IMR-90 (cell line): ENCODE measurements at regions not wholly inside any gene's neighbourhood (a gene's known extent, or its start where the extent isn't known, plus 50 kb on each side); places are given as distances from the start of the nearest gene placed in this dataset.

ENCODE experiments used
- ATAC-seq: fragments of 200-7000 bp; cut with Tn5 transposase; 2 replicates; pipeline ENCODE4 v1.9.1; 2020; ENCODE audit warnings: low read depth, mild to moderate bottlenecking, moderate library complexity
- BruUV-seq: library from RNA; stranded (reverse); fragments of 400-500 nt; replicated peaks from 2 replicates; lab custom pipeline; 2021; lab: Mats Ljungman, UMichigan
- CTCF ChIA-PET: fragments of 300-600 bp; formaldehyde crosslinking; extraction: SDS; loops from one replicate; lab custom pipeline; 2021; ENCODE audit warnings: antibody characterized with exemption; lab: Yijun Ruan, JAX
- POLR2A ChIA-PET: fragments of 300-600 bp; sonication (Branson Sonifier 250); formaldehyde crosslinking; loops from one replicate; lab custom pipeline; 2022; ENCODE audit warnings: antibody characterized with exemption; ENCODE audit not compliant: unreplicated experiment; lab: Charles Lee
- DNase-seq: peaks from one replicate; pipeline ENCODE4 v3.0.0; 2013
- H2AFZ ChIP-seq: replicated peaks from 2 replicates; pipeline ENCODE3; 2013; ENCODE audit warnings: low read length, mild to moderate bottlenecking; ENCODE audit not compliant: poor library complexity
- H2AK5ac ChIP-seq: 2 replicates; pipeline ENCODE4 v1.6.1; 2013; ENCODE audit warnings: low read depth, low read length, inconsistent platforms
- H2AK9ac ChIP-seq: replicated peaks from 2 replicates; pipeline ENCODE3; 2013; ENCODE audit warnings: mild to moderate bottlenecking, low read depth, low read length, moderate library complexity; ENCODE audit not compliant: poor library complexity
- H2BK120ac ChIP-seq: 2 replicates; pipeline ENCODE4 v1.6.1; 2013; ENCODE audit warnings: low read depth, low read length, inconsistent platforms
- H2BK15ac ChIP-seq: 3 replicates; pipeline ENCODE4 v1.6.1; 2013; ENCODE audit warnings: low read depth, low read length, inconsistent platforms
- H2BK20ac ChIP-seq: 2 replicates; pipeline ENCODE4 v1.6.1; 2013; ENCODE audit warnings: low read depth, mild to moderate bottlenecking, inconsistent platforms, low read length, moderate library complexity
- H2BK5ac ChIP-seq: 2 replicates; pipeline ENCODE4 v1.6.1; 2013; ENCODE audit warnings: mild to moderate bottlenecking, low read depth, low read length, inconsistent platforms; ENCODE audit not compliant: poor library complexity, severe bottlenecking
- H3K14ac ChIP-seq: replicated peaks from 2 replicates; pipeline ENCODE4 v1.6.1; 2013; ENCODE audit warnings: low read depth, low read length, inconsistent platforms
- H3K18ac ChIP-seq: 2 replicates; pipeline ENCODE4 v1.6.1; 2013; ENCODE audit warnings: low read depth, low read length, control low read depth
- H3K23ac ChIP-seq: 2 replicates; pipeline ENCODE4 v1.6.1; 2013; ENCODE audit warnings: low read depth, low read length, inconsistent platforms
- H3K27ac ChIP-seq: 2 replicates; pipeline ENCODE4 v1.5.1; 2013; ENCODE audit warnings: mild to moderate bottlenecking, control low read depth, low read length; ENCODE audit not compliant: insufficient read depth
- H3K27me3 ChIP-seq: 2 replicates; pipeline ENCODE4 v1.6.1; 2013; ENCODE audit warnings: low read length; ENCODE audit not compliant: control insufficient read depth, insufficient read depth
- H3K36me3 ChIP-seq: 2 replicates; pipeline ENCODE4 v1.6.1; 2013; ENCODE audit warnings: low read length, mixed read lengths; ENCODE audit not compliant: control insufficient read depth, insufficient read depth
- H3K4ac ChIP-seq: 2 replicates; pipeline ENCODE4 v1.6.1; 2013; ENCODE audit warnings: low read depth, low read length, inconsistent platforms
- H3K4me1 ChIP-seq: 2 replicates; pipeline ENCODE4 v1.6.1; 2013; ENCODE audit warnings: low read length, mixed read lengths; ENCODE audit not compliant: control insufficient read depth, insufficient read depth
- H3K4me2 ChIP-seq: 2 replicates; pipeline ENCODE4 v1.6.1; 2013; ENCODE audit warnings: low read depth, mild to moderate bottlenecking, control low read depth, low read length, moderate library complexity
- H3K4me3 ChIP-seq: 2 replicates; pipeline ENCODE4 v1.5.1; 2013; ENCODE audit warnings: low read depth, mild to moderate bottlenecking, control low read depth, low read length, moderate library complexity; ENCODE audit not compliant: insufficient read depth
- H3K56ac ChIP-seq: 2 replicates; pipeline ENCODE4 v1.6.1; 2013; ENCODE audit warnings: low read length, inconsistent platforms; ENCODE audit not compliant: insufficient read depth; ENCODE audit errors: extremely low read depth
- H3K79me1 ChIP-seq, 2 experiments: 2 replicates each; pipeline ENCODE4 v1.6.1; 2013; ENCODE audit warnings: low read length in 2 of 2, inconsistent platforms in 1 of 2, low read depth in 1 of 2
- H3K9ac ChIP-seq: 2 replicates; pipeline ENCODE4 v1.6.1; 2013; ENCODE audit warnings: low read depth, low read length, control low read depth
- H3K9me1 ChIP-seq: 2 replicates; pipeline ENCODE4 v1.6.1; 2013; ENCODE audit warnings: low read length, inconsistent platforms; ENCODE audit not compliant: insufficient read depth
- H3K9me3 ChIP-seq: 2 replicates; pipeline ENCODE4 v1.6.1; 2013; ENCODE audit warnings: low read length; ENCODE audit not compliant: control insufficient read depth, insufficient read depth
- H4K20me1 ChIP-seq: 2 replicates; pipeline ENCODE4 v1.6.1; 2013; ENCODE audit warnings: low read length, inconsistent platforms; ENCODE audit not compliant: insufficient read depth
- H4K5ac ChIP-seq: 2 replicates; pipeline ENCODE4 v1.6.1; 2013; ENCODE audit warnings: mild to moderate bottlenecking, low read depth, low read length, control low read depth
- H4K8ac ChIP-seq, 2 experiments: 2 replicates each; pipeline ENCODE4 v1.6.1; 2013; ENCODE audit warnings: low read depth in 2 of 2, low read length in 2 of 2, control low read depth in 1 of 2, inconsistent platforms in 1 of 2
- H4K91ac ChIP-seq: 2 replicates; pipeline ENCODE4 v1.6.1; 2013; ENCODE audit warnings: low read depth, low read length, inconsistent platforms; ENCODE audit not compliant: insufficient read depth
- CEBPB ChIP-seq: IDR thresholded peaks from 2 replicates; pipeline ENCODE4 v1.6.1; 2012; ENCODE audit warnings: low read depth, low read length, improper control_type of control experiment
- CHD1 ChIP-seq: IDR thresholded peaks from 2 replicates; pipeline ENCODE4 v1.6.1; 2012; ENCODE audit warnings: low read depth, low read length, improper control_type of control experiment
- FOS ChIP-seq: fragments of 150-350 bp; IDR thresholded peaks from 2 replicates; pipeline ENCODE4 v1.6.1; 2016; ENCODE audit warnings: low read depth, low read length
- MAZ ChIP-seq: IDR thresholded peaks from 2 replicates; pipeline ENCODE4 v1.6.1; 2012; ENCODE audit warnings: low read depth, mild to moderate bottlenecking, low read length, improper control_type of control experiment, moderate library complexity, borderline replicate concordance
- MXI1 ChIP-seq: IDR thresholded peaks from 2 replicates; pipeline ENCODE4 v1.6.1; 2012; ENCODE audit warnings: low read depth, mild to moderate bottlenecking, low read length, moderate library complexity, borderline replicate concordance
- POLR2A ChIP-seq: IDR thresholded peaks from 2 replicates; pipeline ENCODE4 v1.6.1; 2012; ENCODE audit warnings: mild to moderate bottlenecking, low read depth, low read length
- RAD21 ChIP-seq: IDR thresholded peaks from 2 replicates; pipeline ENCODE4 v1.6.1; 2012; ENCODE audit warnings: low read length, improper control_type of control experiment
- RCOR1 ChIP-seq: IDR thresholded peaks from 2 replicates; pipeline ENCODE4 v1.6.1; 2012; ENCODE audit warnings: mild to moderate bottlenecking, low read length, improper control_type of control experiment; ENCODE audit not compliant: insufficient replicate concordance
- RFX5 ChIP-seq: IDR thresholded peaks from 2 replicates; pipeline ENCODE4 v1.8.0; 2012; ENCODE audit warnings: low read depth, mild to moderate bottlenecking, low read length, moderate library complexity
- SMC3 ChIP-seq: fragments of 150-350 bp; IDR thresholded peaks from 2 replicates; pipeline ENCODE4 v1.6.1; 2016; ENCODE audit warnings: low read depth, mild to moderate bottlenecking, antibody characterized with exemption, low read length, moderate library complexity
- WGBS, 2 experiments: methylation state at CpG; one replicate each; pipeline versions ENCODE4 v1.1.5 to v1.1.7; 2013; ENCODE audit warnings: missing lambda C conversion rate in 2 of 2; ENCODE audit not compliant: insufficient read length in 1 of 2; ENCODE audit errors: extremely low coverage in 2 of 2; 5-methylcytosine and 5-hydroxymethylcytosine counted together
- dilution Hi-C: fragments of 300-500 bp; cut with HindIII; formaldehyde crosslinking; loops from one replicate; pipeline ENCODE4 v1.14.3; 2018; ENCODE audit warnings: low sequenced_read_pairs; ENCODE audit not compliant: unreplicated experiment
- in situ Hi-C: fragments of 300-500 bp; cut with MboI; formaldehyde crosslinking; loops from 3 replicates; pipeline ENCODE4 v1.14.3; 2019; ENCODE audit warnings: low sequenced_read_pairs, inconsistent platforms, mixed read lengths
- intact Hi-C: fragments of 100-400 bp; cut with micrococcal nuclease; formaldehyde crosslinking; loops from 2 replicates; pipeline ENCODE4 v1.10.0; 2022
- TF ChIP-seq, protein P1 (sequence below): fragments of 150-350 bp; IDR thresholded peaks from 2 replicates; pipeline ENCODE4 v1.6.1; 2016; ENCODE audit warnings: low read depth, mild to moderate bottlenecking, low read length, moderate library complexity, borderline replicate concordance
- TF ChIP-seq, protein P2 (sequence below): conservative IDR thresholded peaks from 2 replicates; pipeline ENCODE4 v1.5.1; 2012; ENCODE audit warnings: mild to moderate bottlenecking, low read depth, low read length, improper control_type of control experiment

DNA sequence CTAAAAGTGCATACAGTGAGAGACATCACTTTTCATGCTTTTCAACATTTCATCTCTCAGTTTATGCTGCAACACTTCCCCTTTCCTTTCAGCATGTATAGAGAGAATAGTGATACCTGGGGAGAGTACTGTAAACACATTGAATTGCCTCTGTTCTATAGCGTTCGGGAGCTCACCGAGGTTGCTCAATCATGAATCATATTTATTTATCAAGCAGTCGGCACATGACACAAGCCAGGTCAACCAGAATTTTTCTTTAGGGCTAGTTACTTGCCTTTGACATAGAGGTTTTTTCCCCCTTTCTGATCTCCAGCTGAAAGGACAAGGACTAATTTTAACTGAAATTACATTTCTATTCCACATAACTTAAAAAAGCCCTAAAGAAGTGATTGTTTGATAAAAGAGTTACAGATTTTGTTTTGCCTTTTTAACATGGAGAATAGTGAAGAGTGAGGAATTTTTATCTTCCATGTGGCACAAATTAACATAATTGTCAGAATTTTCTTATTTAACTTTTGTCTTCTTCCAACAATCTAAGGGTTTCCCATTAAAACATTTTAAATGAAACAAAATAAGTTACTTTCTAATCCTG lies 690.9 kb upstream of the TMEFF2 start:
- Histone ChIP-seq H3K4ac (no peak overlapping the region), H3K4me1 (no peaks in the 10 kb centered on the region), H3K18ac (no peak overlapping the region), H3K56ac (no peak overlapping the region), H2AFZ (no peak overlapping the region), H2AK9ac (no peak overlapping the region), H3K9me3 (peaks cover 10% of the 10 kb centered on the region), H3K9ac (no peak overlapping the region), H3K79me1 (no peaks in the 10 kb centered on the region), H2BK120ac (no peak overlapping the region), H2BK5ac (no peak overlapping the region), H3K4me3 (no peak overlapping the region), H3K14ac (no peak overlapping the region), H4K8ac (no peak overlapping the region), H3K27ac (no peak overlapping the region), H2BK15ac (no peak overlapping the region), H2AK5ac (no peak overlapping the region), H4K20me1 (no peaks in the 10 kb centered on the region), H3K27me3 (no peaks in the 10 kb centered on the region), H3K9me1 (no peaks in the 10 kb centered on the region), H4K91ac (no peak overlapping the region), H4K5ac (no peak overlapping the region), H3K23ac (no peak overlapping the region), H2BK20ac (no peak overlapping the region), H3K4me2 (no peak overlapping the region), H3K36me3 (no peaks in the 10 kb centered on the region)
- no CpG with 5 or more reads among the region's 4 CpGs for WGBS, 2 experiments
- intact Hi-C loops (no loop called here), in situ Hi-C loops (no loop called here), dilution Hi-C loops (no loop called here)
- DNase-seq, result no peak
- POLR2A ChIA-PET, result no interaction called here
- BruUV-seq, result no TSS peak
- ATAC-seq, result no peak
- CTCF ChIA-PET, result no interaction called here
- TF ChIP-seq, protein P1, sequence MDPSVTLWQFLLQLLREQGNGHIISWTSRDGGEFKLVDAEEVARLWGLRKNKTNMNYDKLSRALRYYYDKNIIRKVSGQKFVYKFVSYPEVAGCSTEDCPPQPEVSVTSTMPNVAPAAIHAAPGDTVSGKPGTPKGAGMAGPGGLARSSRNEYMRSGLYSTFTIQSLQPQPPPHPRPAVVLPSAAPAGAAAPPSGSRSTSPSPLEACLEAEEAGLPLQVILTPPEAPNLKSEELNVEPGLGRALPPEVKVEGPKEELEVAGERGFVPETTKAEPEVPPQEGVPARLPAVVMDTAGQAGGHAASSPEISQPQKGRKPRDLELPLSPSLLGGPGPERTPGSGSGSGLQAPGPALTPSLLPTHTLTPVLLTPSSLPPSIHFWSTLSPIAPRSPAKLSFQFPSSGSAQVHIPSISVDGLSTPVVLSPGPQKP, result no peak
- TF ChIP-seq CEBPB (no peak), RAD21 (no peak), MAZ (no peak), CHD1 (no peak), FOS (no peak), RFX5 (no peak), SMC3 (no peak), MXI1 (no peak), RCOR1 (no peak), POLR2A (no peak)
- TF ChIP-seq, protein P2, sequence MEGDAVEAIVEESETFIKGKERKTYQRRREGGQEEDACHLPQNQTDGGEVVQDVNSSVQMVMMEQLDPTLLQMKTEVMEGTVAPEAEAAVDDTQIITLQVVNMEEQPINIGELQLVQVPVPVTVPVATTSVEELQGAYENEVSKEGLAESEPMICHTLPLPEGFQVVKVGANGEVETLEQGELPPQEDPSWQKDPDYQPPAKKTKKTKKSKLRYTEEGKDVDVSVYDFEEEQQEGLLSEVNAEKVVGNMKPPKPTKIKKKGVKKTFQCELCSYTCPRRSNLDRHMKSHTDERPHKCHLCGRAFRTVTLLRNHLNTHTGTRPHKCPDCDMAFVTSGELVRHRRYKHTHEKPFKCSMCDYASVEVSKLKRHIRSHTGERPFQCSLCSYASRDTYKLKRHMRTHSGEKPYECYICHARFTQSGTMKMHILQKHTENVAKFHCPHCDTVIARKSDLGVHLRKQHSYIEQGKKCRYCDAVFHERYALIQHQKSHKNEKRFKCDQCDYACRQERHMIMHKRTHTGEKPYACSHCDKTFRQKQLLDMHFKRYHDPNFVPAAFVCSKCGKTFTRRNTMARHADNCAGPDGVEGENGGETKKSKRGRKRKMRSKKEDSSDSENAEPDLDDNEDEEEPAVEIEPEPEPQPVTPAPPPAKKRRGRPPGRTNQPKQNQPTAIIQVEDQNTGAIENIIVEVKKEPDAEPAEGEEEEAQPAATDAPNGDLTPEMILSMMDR, result no peak
